Neural crest cell (in vitro differentiated cells): ENCODE measurements at regions not wholly inside any gene's neighbourhood (a gene's known extent, or its start where the extent isn't known, plus 50 kb on each side); places are given as distances from the start of the nearest gene placed in this dataset.

Source experiments
- DNase-seq: peaks from one replicate; pipeline ENCODE4 v3.0.0; 2021; ENCODE audit warnings: low read depth, mixed read lengths, low spot score
- H3K27ac Mint-ChIP-seq: one replicate; pipeline ENCODE4 v1.8.0; 2021; ENCODE audit warnings: mild to moderate bottlenecking, mixed read lengths; ENCODE audit not compliant: unreplicated experiment
- H3K27me3 Mint-ChIP-seq: 2 replicates; pipeline ENCODE4 v1.8.0; 2021; ENCODE audit warnings: low read depth, mild to moderate bottlenecking, mixed read lengths
- H3K36me3 Mint-ChIP-seq: 2 replicates; pipeline ENCODE4 v1.8.0; 2021; ENCODE audit warnings: low read depth, mild to moderate bottlenecking, mixed read lengths
- H3K4me1 Mint-ChIP-seq: 2 replicates; pipeline ENCODE4 v1.8.0; 2021; ENCODE audit warnings: mixed read lengths
- H3K4me3 Mint-ChIP-seq: one replicate; pipeline ENCODE4 v1.8.0; 2021; ENCODE audit warnings: mild to moderate bottlenecking, mixed read lengths
- H3K9me3 Mint-ChIP-seq: 2 replicates; pipeline ENCODE4 v1.8.0; 2021; ENCODE audit warnings: mixed read lengths
- CTCF ChIP-seq: fragments of 200-600 bp; sonication (generic); conservative IDR thresholded peaks from 2 replicates; pipeline ENCODE4 v1.5.0; 2021; ENCODE audit warnings: antibody characterized with exemption, mild to moderate bottlenecking

- H3K27me3 Mint-ChIP-seq, result no peaks in the 10 kb centered on the region
- H3K27ac Mint-ChIP-seq, result no peak overlapping the region
- no peaks in the 10 kb centered on the region for H3K4me1 Mint-ChIP-seq
- no peaks in the 10 kb centered on the region for H3K36me3 Mint-ChIP-seq
- H3K9me3 Mint-ChIP-seq, result peaks cover 2% of the 10 kb centered on the region
- no peak for TF ChIP-seq CTCF
- no peak for DNase-seq
- no peak overlapping the region for H3K4me3 Mint-ChIP-seq
Observed at GRCh38 chr6:93165850-93166430, 253.4 kb downstream of the EPHA7 start.

DNA sequence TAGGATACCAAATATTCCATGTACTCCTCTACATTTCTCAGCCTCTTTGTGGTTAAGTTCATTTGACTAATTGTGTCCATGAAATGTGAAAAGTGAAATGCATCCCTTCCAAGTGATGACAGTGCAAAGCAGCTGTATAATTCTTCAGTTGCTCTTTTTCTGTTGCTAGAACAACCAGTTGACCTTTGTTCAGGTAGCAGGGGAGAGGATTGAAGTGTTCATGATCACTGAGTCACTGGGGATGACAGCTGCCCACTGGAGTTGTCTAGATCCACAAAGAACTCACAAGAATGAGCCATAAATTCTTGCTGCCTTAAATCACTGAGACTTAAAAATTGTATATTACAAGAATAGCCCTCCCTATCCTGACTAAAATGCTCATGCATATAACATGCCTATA is 254.6 kb downstream of the EPHA7 start:
- H3K27me3 Mint-ChIP-seq, result no peaks in the 10 kb centered on the region
- no peak for TF ChIP-seq CTCF
- no peaks in the 10 kb centered on the region for H3K4me1 Mint-ChIP-seq
- H3K27ac Mint-ChIP-seq, result no peak overlapping the region
- H3K9me3 Mint-ChIP-seq, result peaks cover 2% of the 10 kb centered on the region
- H3K4me3 Mint-ChIP-seq, result no peak overlapping the region
- no peaks in the 10 kb centered on the region for H3K36me3 Mint-ChIP-seq
- DNase-seq, result no peak

DNA sequence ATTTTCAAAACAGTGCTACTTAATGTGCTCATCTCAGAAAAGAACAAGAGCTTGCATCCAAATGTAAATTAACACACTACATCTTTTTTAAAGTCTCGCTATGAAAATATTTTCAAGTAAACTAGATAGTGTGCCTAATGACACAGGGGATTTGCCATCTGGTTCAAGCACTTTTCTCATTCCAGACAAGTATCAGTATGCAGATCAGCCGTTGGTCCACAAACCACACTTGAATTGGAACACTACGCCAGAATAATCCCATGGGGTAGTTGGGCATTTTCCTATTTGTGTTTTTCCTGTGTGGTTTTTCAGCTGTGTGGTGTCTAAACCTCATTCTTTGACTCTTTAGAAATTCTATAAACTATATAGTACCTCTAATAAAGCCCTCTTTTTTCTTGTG is 256.2 kb downstream of the EPHA7 start:
- DNase-seq, result no peak
- Mint-ChIP-seq H3K27me3 (no peaks in the 10 kb centered on the region), H3K4me3 (no peak overlapping the region), H3K4me1 (no peaks in the 10 kb centered on the region), H3K27ac (no peak overlapping the region), H3K9me3 (peaks cover 9% of the 10 kb centered on the region), H3K36me3 (peaks cover 3% of the 10 kb centered on the region)
- TF ChIP-seq CTCF, result no peak

GRCh38 chr6:93139408-93140081 is 279.8 kb downstream of the EPHA7 start:
- peaks cover 21% of the 10 kb centered on the region for H3K4me1 Mint-ChIP-seq
- no peak for TF ChIP-seq CTCF
- DNase-seq, result no peak
- H3K9me3 Mint-ChIP-seq, result no peaks in the 10 kb centered on the region
- H3K4me3 Mint-ChIP-seq, result no peak overlapping the region
- no peaks in the 10 kb centered on the region for H3K27me3 Mint-ChIP-seq
- no peaks in the 10 kb centered on the region for H3K36me3 Mint-ChIP-seq
- no peak overlapping the region for H3K27ac Mint-ChIP-seq

DNA sequence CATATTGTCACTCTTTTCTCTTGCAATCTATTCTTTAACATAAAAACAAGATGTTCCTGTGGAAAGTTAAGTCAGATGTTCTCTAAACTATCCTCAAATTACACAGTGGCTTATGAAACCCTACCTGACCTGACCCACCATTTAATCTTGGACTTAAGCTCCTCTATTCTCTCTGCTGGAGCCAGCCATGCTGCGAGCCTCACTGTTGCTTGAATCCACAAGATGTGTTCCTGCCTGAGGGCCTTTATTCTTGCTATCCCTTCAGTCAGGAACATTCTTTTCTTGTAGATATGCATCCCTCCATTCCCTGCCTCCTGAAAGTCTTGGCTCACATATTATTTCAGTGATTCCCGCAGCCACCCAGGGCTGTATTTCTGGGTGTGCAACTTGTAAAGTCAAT is 283.2 kb downstream of the EPHA7 start:
- H3K36me3 Mint-ChIP-seq, result no peaks in the 10 kb centered on the region
- no peaks in the 10 kb centered on the region for H3K9me3 Mint-ChIP-seq
- no peaks in the 10 kb centered on the region for H3K27me3 Mint-ChIP-seq
- no peak for TF ChIP-seq CTCF
- no peak for DNase-seq
- no peak overlapping the region for H3K4me3 Mint-ChIP-seq
- H3K4me1 Mint-ChIP-seq, result peaks cover 17% of the 10 kb centered on the region
- no peak overlapping the region for H3K27ac Mint-ChIP-seq
